OCI-LY7 (cell line): ENCODE measurements at regions not wholly inside any gene's neighbourhood (a gene's known extent, or its start where the extent isn't known, plus 50 kb on each side); places are given as distances from the start of the nearest gene placed in this dataset.

Experiments used
- BruUV-seq: library from RNA; stranded (reverse); fragments of 400-500 nt; replicated peaks from 2 replicates; lab custom pipeline; 2021; lab: Mats Ljungman, UMichigan
- CTCF ChIA-PET: fragments of 300-600 bp; sonication (Branson Sonifier 250); formaldehyde crosslinking; loops from one replicate; lab custom pipeline; 2022; ENCODE audit warnings: antibody characterized with exemption; ENCODE audit not compliant: unreplicated experiment; lab: Charles Lee
- POLR2A ChIA-PET: fragments of 300-600 bp; sonication (Branson Sonifier 250); formaldehyde crosslinking; loops from one replicate; lab custom pipeline; 2022; ENCODE audit warnings: antibody characterized with exemption; lab: Charles Lee
- DNase-seq: peaks from one replicate; pipeline ENCODE4 v3.0.0-alpha.2; 2015; ENCODE audit warnings: low spot score
- H2AFZ ChIP-seq: fragments of 200-600 bp; sonication (generic), shearing (Covaris generic); 2 replicates; pipeline ENCODE4 v1.6.1; 2014; ENCODE audit warnings: mild to moderate bottlenecking, antibody characterized with exemption, low read length, moderate library complexity
- H3K27ac ChIP-seq: fragments of 200-600 bp; sonication (generic); 2 replicates; pipeline ENCODE4 v1.5.1; 2014; ENCODE audit warnings: mixed run types, low read depth, mild to moderate bottlenecking, moderate library complexity, low read length, inconsistent platforms; ENCODE audit not compliant: poor library complexity, severe bottlenecking
- H3K36me3 ChIP-seq: fragments of 200-600 bp; sonication (generic); 2 replicates; pipeline ENCODE4 v1.6.1; 2014; ENCODE audit warnings: mild to moderate bottlenecking, antibody characterized with exemption, low read length, moderate library complexity, mixed read lengths; ENCODE audit not compliant: insufficient read depth
- H3K4me1 ChIP-seq: fragments of 200-600 bp; sonication (generic); 2 replicates; pipeline ENCODE4 v1.5.1; 2014; ENCODE audit warnings: mild to moderate bottlenecking, low read length; ENCODE audit not compliant: insufficient read depth, poor library complexity, severe bottlenecking
- H3K4me2 ChIP-seq: fragments of 200-600 bp; sonication (generic); 2 replicates; pipeline ENCODE4 v1.6.1; 2014; ENCODE audit warnings: mild to moderate bottlenecking, low read length
- H3K4me3 ChIP-seq: fragments of 200-600 bp; sonication (generic); 2 replicates; pipeline ENCODE4 v1.5.1; 2014; ENCODE audit warnings: mild to moderate bottlenecking, low read depth, low read length; ENCODE audit not compliant: poor library complexity, severe bottlenecking
- H3K79me2 ChIP-seq: fragments of 200-600 bp; sonication (generic); 2 replicates; pipeline ENCODE4 v1.6.1; 2016; ENCODE audit warnings: low read depth, mild to moderate bottlenecking, low read length, moderate library complexity, mixed read lengths; ENCODE audit not compliant: insufficient read depth
- H3K9me2 ChIP-seq: fragments of 200-600 bp; sonication (generic); 2 replicates; pipeline ENCODE4 v1.6.1; 2016; ENCODE audit warnings: mild to moderate bottlenecking, low read length, mixed read lengths; ENCODE audit not compliant: insufficient read depth
- H3K9me3 ChIP-seq: fragments of 200-600 bp; sonication (generic); 2 replicates; pipeline ENCODE4 v1.6.1; 2014; ENCODE audit warnings: mild to moderate bottlenecking, mixed run types, low read length, mixed read lengths
- H4K20me1 ChIP-seq: fragments of 200-600 bp; sonication (generic); 2 replicates; pipeline ENCODE4 v1.6.1; 2014; ENCODE audit warnings: mild to moderate bottlenecking, antibody characterized with exemption, low read length, moderate library complexity, mixed read lengths; ENCODE audit not compliant: insufficient read depth
- CTCF ChIP-seq: fragments of 200-600 bp; sonication (generic); conservative IDR thresholded peaks from 2 replicates; pipeline ENCODE4 v1.5.1; 2014; ENCODE audit warnings: mild to moderate bottlenecking, antibody characterized with exemption, low read length, moderate library complexity, mixed read lengths
- EZH2phosphoT487 ChIP-seq: fragments of 200-600 bp; sonication (generic); IDR thresholded peaks from 2 replicates; pipeline ENCODE4 v1.6.1; 2018; ENCODE audit warnings: low read depth, borderline replicate concordance, mild to moderate bottlenecking, mixed run types, antibody characterized with exemption, low read length, moderate library complexity, mixed read lengths
- intact Hi-C: fragments of 100-400 bp; cut with micrococcal nuclease; formaldehyde crosslinking; loops from one replicate; pipeline ENCODE4 v1.10.0; 2022; ENCODE audit not compliant: unreplicated experiment

- H3K9me2 ChIP-seq: no peaks in the 10 kb centered on the region
- ChIA-PET POLR2A (interaction anchor here (0.8 to 1.3 kb wide), 2 partner anchors 15 to 36 kb away, joined by 3 to 4 read pairs; no protein-coding TSS in a partner anchor), CTCF (no interaction called here)
- no peak overlapping the region for H3K4me2 ChIP-seq
- DNase-seq: no peak
- no peaks in the 10 kb centered on the region for H3K36me3 ChIP-seq
- H3K4me1 ChIP-seq: peaks cover 16% of the 10 kb centered on the region
- no peaks in the 10 kb centered on the region; the same call in 1 of the 2 replicates for H3K9me3 ChIP-seq
- no peaks in the 10 kb centered on the region for H3K79me2 ChIP-seq
- intact Hi-C loops: no loop called here
- H3K27ac ChIP-seq: no peak overlapping the region
- H4K20me1 ChIP-seq: no peaks in the 10 kb centered on the region
- no peak overlapping the region for H3K4me3 ChIP-seq
- no TSS peak for BruUV-seq
- TF ChIP-seq CTCF: no peak
- no peak for TF ChIP-seq EZH2phosphoT487
- H2AFZ ChIP-seq: no peak overlapping the region
These were observed 446.5 kb downstream of the TLE1 start for GRCh38 chr9:81242866-81243265.

GRCh38 chr9:81239388-81239787, 450.0 kb downstream of the TLE1 start:
- Histone ChIP-seq H3K27ac (peak overlapping the region; percentile 4), H2AFZ (peak overlapping the region; percentile 54; the same call in 1 of the 2 replicates), H3K9me3 (no peaks in the 10 kb centered on the region; the same call in 1 of the 2 replicates), H3K79me2 (no peaks in the 10 kb centered on the region), H3K36me3 (no peaks in the 10 kb centered on the region), H3K9me2 (no peaks in the 10 kb centered on the region), H3K4me1 (peaks cover 38% of the 10 kb centered on the region), H4K20me1 (no peaks in the 10 kb centered on the region), H3K4me3 (no peak overlapping the region), H3K4me2 (peak overlapping the region; percentile 38)
- TF ChIP-seq CTCF (no peak), EZH2phosphoT487 (no peak)
- intact Hi-C loops: no loop called here
- POLR2A ChIA-PET: no interaction called here
- DNase-seq: peak; percentile 56
- BruUV-seq: no TSS peak
- CTCF ChIA-PET: no interaction called here

GRCh38 chr9:81237565-81238231, 451.6 kb downstream of the TLE1 start:
- intact Hi-C loops: no loop called here
- no peaks in the 10 kb centered on the region; the same call in 1 of the 2 replicates for H3K9me3 ChIP-seq
- H3K79me2 ChIP-seq: no peaks in the 10 kb centered on the region
- ChIA-PET CTCF (no interaction called here), POLR2A (interaction anchor here (0.7 kb wide), 1 partner anchor 10 kb away, joined by 3 read pairs; no protein-coding TSS in a partner anchor)
- no peak for DNase-seq
- no peak for TF ChIP-seq EZH2phosphoT487
- no peak for TF ChIP-seq CTCF
- H3K9me2 ChIP-seq: no peaks in the 10 kb centered on the region
- no peak overlapping the region for H3K27ac ChIP-seq
- H3K4me2 ChIP-seq: no peak overlapping the region
- no peaks in the 10 kb centered on the region for H3K36me3 ChIP-seq
- no TSS peak for BruUV-seq
- peak overlapping the region; percentile 64; the same call in 1 of the 2 replicates for H2AFZ ChIP-seq
- no peak overlapping the region for H3K4me3 ChIP-seq
- H4K20me1 ChIP-seq: no peaks in the 10 kb centered on the region
- H3K4me1 ChIP-seq: peaks cover 46% of the 10 kb centered on the region
